Smooth muscle cell (in vitro differentiated cells): ENCODE measurements at regions not wholly inside any gene's neighbourhood (a gene's known extent, or its start where the extent isn't known, plus 50 kb on each side); places are given as distances from the start of the nearest gene placed in this dataset.
"Not testable (repeated sequence)": the region's sequence is repeated elsewhere in the genome, so short reads cannot be mapped to it uniquely, and the experiment has no call there.

Experiments
- DNase-seq: peaks from one replicate; lab custom pipeline; 2025; ENCODE audit not compliant: unreplicated experiment; lab: John Stamatoyannopoulos, UW
- H2AFZ ChIP-seq: fragments of 200-600 bp; sonication (generic); 2 replicates; pipeline ENCODE4 v1.6.0; 2016; ENCODE audit warnings: antibody characterized with exemption, low read depth, mild to moderate bottlenecking
- H3F3A ChIP-seq: fragments of 200-600 bp; sonication (generic); 2 replicates; pipeline ENCODE4 v1.6.0; 2017; ENCODE audit warnings: antibody characterized with exemption, low read depth
- H3K27ac ChIP-seq: fragments of 200-600 bp; sonication (generic); 2 replicates; pipeline ENCODE4 v1.5.1; 2016; ENCODE audit warnings: low read depth, mild to moderate bottlenecking
- H3K27me3 ChIP-seq: fragments of 200-600 bp; sonication (generic); 2 replicates; pipeline ENCODE4 v1.6.1; 2016; ENCODE audit warnings: low read depth, mild to moderate bottlenecking
- H3K36me3 ChIP-seq: fragments of 200-600 bp; sonication (generic); 2 replicates; pipeline ENCODE4 v1.5.1; 2016; ENCODE audit warnings: low read depth
- H3K4me1 ChIP-seq: fragments of 200-600 bp; sonication (generic); 2 replicates; pipeline ENCODE4 v1.5.1; 2016; ENCODE audit warnings: low read depth
- H3K4me2 ChIP-seq: fragments of 200-600 bp; sonication (generic); 2 replicates; pipeline ENCODE4 v1.6.0; 2016; ENCODE audit warnings: mild to moderate bottlenecking
- H3K4me3 ChIP-seq: fragments of 200-600 bp; sonication (generic); 2 replicates; pipeline ENCODE4 v1.5.1; 2016; ENCODE audit warnings: mild to moderate bottlenecking
- H3K79me2 ChIP-seq: fragments of 200-600 bp; sonication (generic); 2 replicates; pipeline ENCODE4 v1.6.0; 2016; ENCODE audit warnings: low read depth, mild to moderate bottlenecking
- H3K9ac ChIP-seq: fragments of 200-600 bp; sonication (generic); 2 replicates; pipeline ENCODE4 v1.6.0; 2016; ENCODE audit warnings: low read depth
- H3K9me3 ChIP-seq: fragments of 200-600 bp; sonication (generic); replicated peaks from 2 replicates; pipeline ENCODE4 v1.5.1; 2016; ENCODE audit warnings: low read depth
- H4K20me1 ChIP-seq: fragments of 200-600 bp; sonication (generic); 2 replicates; pipeline ENCODE4 v1.6.0; 2016; ENCODE audit warnings: low read depth
- WGBS: methylation state at CpG from one replicate; pipeline ENCODE4 v1.1.7; 2016; ENCODE audit warnings: low lambda C conversion rate; 5-methylcytosine and 5-hydroxymethylcytosine counted together
- TF ChIP-seq, protein P1 (sequence below): fragments of 200-600 bp; sonication (generic); IDR thresholded peaks from 2 replicates; pipeline ENCODE4 v1.5.1; 2017; ENCODE audit warnings: borderline replicate concordance, mild to moderate bottlenecking, antibody characterized with exemption; ENCODE audit not compliant: insufficient read depth, poor library complexity, severe bottlenecking

GRCh38 chr3:98705212-98705611 lies 57.9 kb upstream of the ST3GAL6 start:
- TF ChIP-seq, protein P1, sequence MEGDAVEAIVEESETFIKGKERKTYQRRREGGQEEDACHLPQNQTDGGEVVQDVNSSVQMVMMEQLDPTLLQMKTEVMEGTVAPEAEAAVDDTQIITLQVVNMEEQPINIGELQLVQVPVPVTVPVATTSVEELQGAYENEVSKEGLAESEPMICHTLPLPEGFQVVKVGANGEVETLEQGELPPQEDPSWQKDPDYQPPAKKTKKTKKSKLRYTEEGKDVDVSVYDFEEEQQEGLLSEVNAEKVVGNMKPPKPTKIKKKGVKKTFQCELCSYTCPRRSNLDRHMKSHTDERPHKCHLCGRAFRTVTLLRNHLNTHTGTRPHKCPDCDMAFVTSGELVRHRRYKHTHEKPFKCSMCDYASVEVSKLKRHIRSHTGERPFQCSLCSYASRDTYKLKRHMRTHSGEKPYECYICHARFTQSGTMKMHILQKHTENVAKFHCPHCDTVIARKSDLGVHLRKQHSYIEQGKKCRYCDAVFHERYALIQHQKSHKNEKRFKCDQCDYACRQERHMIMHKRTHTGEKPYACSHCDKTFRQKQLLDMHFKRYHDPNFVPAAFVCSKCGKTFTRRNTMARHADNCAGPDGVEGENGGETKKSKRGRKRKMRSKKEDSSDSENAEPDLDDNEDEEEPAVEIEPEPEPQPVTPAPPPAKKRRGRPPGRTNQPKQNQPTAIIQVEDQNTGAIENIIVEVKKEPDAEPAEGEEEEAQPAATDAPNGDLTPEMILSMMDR: no peak
- DNase-seq: no peak
- WGBS: 37% methylated on average over 1 of the region's 1 CpG

DNA sequence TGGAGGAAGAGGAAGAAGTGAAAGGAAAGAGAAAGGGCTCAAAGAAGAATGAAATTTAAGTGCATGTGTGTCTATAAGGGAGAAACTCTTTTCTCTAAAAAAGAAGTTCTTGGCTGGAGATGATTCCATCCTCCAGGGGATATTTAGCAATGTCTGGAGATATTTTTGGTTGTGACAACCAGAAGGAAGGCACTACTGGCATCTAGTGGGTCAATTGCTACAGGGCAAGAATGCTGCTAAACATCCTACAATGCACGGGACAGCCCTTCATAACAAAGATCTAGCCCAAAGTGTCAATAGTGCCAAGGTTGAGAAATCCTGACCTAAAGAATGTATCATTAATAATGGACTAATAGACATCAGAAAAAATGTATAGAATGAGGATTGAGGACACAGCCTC lies 57.4 kb upstream of the ST3GAL6 start:
- 44% methylated on average over 1 of the region's 1 CpG for WGBS
- Histone ChIP-seq H3K36me3 (no peaks in the 10 kb centered on the region), H3K4me1 (peaks cover 22% of the 10 kb centered on the region), H3K9me3 (no peaks in the 10 kb centered on the region), H3F3A (peaks cover 18% of the 10 kb centered on the region), H4K20me1 (no peaks in the 10 kb centered on the region), H3K4me3 (no peak overlapping the region), H3K79me2 (no peaks in the 10 kb centered on the region), H3K4me2 (peak overlapping the region; percentile 52), H3K27me3 (no peaks in the 10 kb centered on the region), H3K27ac (peak overlapping the region; percentile 49), H3K9ac (no peak overlapping the region), H2AFZ (no peak overlapping the region)
- TF ChIP-seq, protein P1: peak; percentile 29
- DNase-seq: no peak

More at GRCh38 chr3:98705212-98705611, 57.9 kb upstream of the ST3GAL6 start:
- Histone ChIP-seq H3K79me2 (no peaks in the 10 kb centered on the region), H4K20me1 (no peaks in the 10 kb centered on the region), H3K4me1 (peaks cover 22% of the 10 kb centered on the region), H3K36me3 (no peaks in the 10 kb centered on the region), H3K27ac (peak overlapping the region; percentile 49), H2AFZ (no peak overlapping the region), H3K4me3 (no peak overlapping the region), H3K27me3 (no peaks in the 10 kb centered on the region), H3K9me3 (no peaks in the 10 kb centered on the region), H3K4me2 (peak overlapping the region; percentile 52), H3F3A (peaks cover 18% of the 10 kb centered on the region), H3K9ac (no peak overlapping the region)

GRCh38 chr3:98708681-98709080 lies 54.5 kb upstream of the ST3GAL6 start:
- peaks cover 16% of the 10 kb centered on the region for H3K4me1 ChIP-seq
- H3K36me3 ChIP-seq, H3K27me3 ChIP-seq, H4K20me1 ChIP-seq, H3K79me2 ChIP-seq, H3K9me3 ChIP-seq, H3K9ac ChIP-seq, DNase-seq: not testable (repeated sequence)
- peak overlapping the region; percentile 12 for H3K4me3 ChIP-seq
- WGBS: 3% methylated on average over 6 of the region's 6 CpGs
- H3F3A ChIP-seq: peaks cover 18% of the 10 kb centered on the region
- peak overlapping the region; percentile 81 for H2AFZ ChIP-seq
- H3K27ac ChIP-seq: peak overlapping the region; percentile 30
- peak overlapping the region; percentile 72 for H3K4me2 ChIP-seq

GRCh38 chr3:98709441-98709840 lies 53.7 kb upstream of the ST3GAL6 start:
- no peak overlapping the region for H3K4me3 ChIP-seq
- H3K9me3 ChIP-seq: no peaks in the 10 kb centered on the region
- WGBS: 8% methylated on average over 1 of the region's 1 CpG
- H3K36me3 ChIP-seq: no peaks in the 10 kb centered on the region
- H3K4me1 ChIP-seq: peaks cover 16% of the 10 kb centered on the region
- no peaks in the 10 kb centered on the region for H3K27me3 ChIP-seq
- TF ChIP-seq, protein P1: no peak
- peak overlapping the region; percentile 72 for H3K4me2 ChIP-seq
- no peak overlapping the region for H2AFZ ChIP-seq
- no peak overlapping the region for H3K9ac ChIP-seq
- H3K79me2 ChIP-seq: no peaks in the 10 kb centered on the region
- DNase-seq: no peak
- peaks cover 18% of the 10 kb centered on the region for H3F3A ChIP-seq
- H4K20me1 ChIP-seq: no peaks in the 10 kb centered on the region
- no peak overlapping the region for H3K27ac ChIP-seq
